Fibroblast of gingiva (primary cell): ENCODE measurements at regions not wholly inside any gene's neighbourhood (a gene's known extent, or its start where the extent isn't known, plus 50 kb on each side); places are given as distances from the start of the nearest gene placed in this dataset.
"Not testable (repeated sequence)": the region's sequence is repeated elsewhere in the genome, so short reads cannot be mapped to it uniquely, and the experiment has no call there.

Experiments used
- DNase-seq: peaks from one replicate; pipeline ENCODE4 v3.0.0-alpha.2; 2011; ENCODE audit warnings: low read depth

GRCh38 chr3:72030296-72030695 is 245.3 kb upstream of the PROK2 start:
- DNase-seq: not testable (repeated sequence)

- DNase-seq: not testable (repeated sequence)
Observed at GRCh38 chr3:72028726-72029125, 243.8 kb upstream of the PROK2 start.

- not testable (repeated sequence) for DNase-seq
Observed at GRCh38 chr3:72028307-72028706, 243.4 kb upstream of the PROK2 start.

- DNase-seq: not testable (repeated sequence)
Observed at GRCh38 chr3:72027728-72028127, 242.8 kb upstream of the PROK2 start.

GRCh38 chr3:72022027-72022426 is 237.1 kb upstream of the PROK2 start:
- no peak for DNase-seq

- no peak for DNase-seq
Observed at GRCh38 chr3:72021531-72021930, 236.6 kb upstream of the PROK2 start.

- no peak for DNase-seq
Observed at GRCh38 chr3:72018343-72018984, 233.5 kb upstream of the PROK2 start.

- DNase-seq: no peak
Observed at GRCh38 chr3:72017935-72018334, 233.0 kb upstream of the PROK2 start.

- no peak for DNase-seq
Observed at GRCh38 chr3:72017311-72017710, 232.4 kb upstream of the PROK2 start.

GRCh38 chr3:72015463-72015862 is 230.5 kb upstream of the PROK2 start:
- no peak for DNase-seq

- no peak for DNase-seq
Observed at GRCh38 chr3:72013084-72013483, 228.1 kb upstream of the PROK2 start.

GRCh38 chr3:72012363-72012762 is 227.4 kb upstream of the PROK2 start:
- no peak for DNase-seq

- peak; percentile 67 for DNase-seq
Observed at GRCh38 chr3:72011485-72011884, 226.5 kb upstream of the PROK2 start.

- DNase-seq: no peak
Observed at GRCh38 chr3:72009851-72010443, 225.0 kb upstream of the PROK2 start.

- peak; percentile 51 for DNase-seq
Observed at GRCh38 chr3:72008226-72008996, 223.5 kb upstream of the PROK2 start.

GRCh38 chr3:72006631-72007556 is 221.9 kb upstream of the PROK2 start:
- no peak for DNase-seq

- DNase-seq: no peak
Observed at GRCh38 chr3:72004749-72005292, 219.9 kb upstream of the PROK2 start.

- no peak for DNase-seq
Observed at GRCh38 chr3:72003936-72004335, 219.0 kb upstream of the PROK2 start.

- DNase-seq: no peak
Observed at GRCh38 chr3:72001758-72002157, 216.8 kb upstream of the PROK2 start.

- DNase-seq: peak; percentile 76
Observed at GRCh38 chr3:71998995-71999673, 214.2 kb upstream of the PROK2 start.

- DNase-seq: no peak
Observed at GRCh38 chr3:71997066-71997653, 212.2 kb upstream of the PROK2 start.
